GM21423 (cell line): ENCODE measurements at regions not wholly inside any gene's neighbourhood (a gene's known extent, or its start where the extent isn't known, plus 50 kb on each side); places are given as distances from the start of the nearest gene placed in this dataset.

Experiments used
- ATAC-seq: cut with Tn5 transposase; IDR thresholded peaks from one replicate; pipeline ENCODE4 v1.9.1; 2021; ENCODE audit warnings: mild to moderate bottlenecking, moderate library complexity; ENCODE audit not compliant: unreplicated experiment

DNA sequence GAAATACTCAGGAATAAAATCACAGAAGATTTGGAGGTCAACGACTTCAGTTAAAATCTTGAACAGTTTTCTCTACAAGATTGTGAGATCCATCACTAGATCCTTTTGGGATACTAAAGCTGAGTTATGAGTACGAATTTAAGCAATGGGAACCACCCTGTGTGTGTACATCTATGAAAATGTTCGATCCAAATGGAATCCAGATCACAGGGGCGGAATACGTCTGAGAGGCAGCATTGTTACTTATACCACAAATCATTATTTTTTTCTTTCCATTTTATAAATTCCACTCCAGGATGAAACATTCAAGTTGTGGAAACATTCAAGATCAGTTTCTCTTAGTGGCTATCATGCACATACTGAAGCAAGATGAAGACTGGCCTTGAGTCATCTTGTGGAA, 239.3 kb upstream of the PAPPA start:
- ATAC-seq: no peak

DNA sequence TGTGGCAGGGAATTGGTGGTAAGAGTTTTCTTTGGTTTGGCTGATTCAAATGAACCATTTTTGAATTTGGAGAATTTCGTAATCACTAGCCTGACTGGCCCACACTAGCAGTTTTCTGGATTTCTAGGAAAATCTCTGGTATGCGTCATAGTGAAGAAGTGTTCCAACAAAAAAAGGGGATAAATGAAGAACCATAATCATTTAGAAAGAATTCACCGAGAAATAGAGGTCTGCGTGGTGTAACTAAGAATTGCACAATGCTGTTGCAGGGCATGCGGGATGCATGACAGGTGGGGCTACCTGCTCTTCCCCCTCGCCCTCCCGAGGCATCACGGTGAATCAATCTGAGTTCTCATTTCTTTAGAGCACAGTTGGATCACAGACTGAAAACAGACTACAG, 232.3 kb upstream of the PAPPA start:
- ATAC-seq: no peak

DNA sequence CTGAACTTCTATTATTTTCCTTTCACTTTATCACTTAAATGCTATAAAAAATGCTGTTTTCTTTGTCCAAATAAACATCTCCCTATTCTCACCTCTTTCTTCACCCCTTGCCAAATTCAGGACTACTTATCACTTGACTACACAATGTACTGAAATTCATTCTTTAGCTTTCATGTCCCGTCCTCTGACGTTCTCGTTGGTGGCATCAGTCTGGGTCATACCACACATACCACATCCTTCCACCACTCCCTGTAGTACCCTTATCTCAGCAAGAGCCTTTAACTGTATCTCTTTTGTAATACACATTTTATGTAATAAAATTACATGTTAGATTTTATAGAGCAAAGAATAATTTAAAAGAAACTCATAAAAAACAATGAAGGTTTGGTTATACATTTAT, 231.1 kb upstream of the PAPPA start:
- ATAC-seq: no peak

DNA sequence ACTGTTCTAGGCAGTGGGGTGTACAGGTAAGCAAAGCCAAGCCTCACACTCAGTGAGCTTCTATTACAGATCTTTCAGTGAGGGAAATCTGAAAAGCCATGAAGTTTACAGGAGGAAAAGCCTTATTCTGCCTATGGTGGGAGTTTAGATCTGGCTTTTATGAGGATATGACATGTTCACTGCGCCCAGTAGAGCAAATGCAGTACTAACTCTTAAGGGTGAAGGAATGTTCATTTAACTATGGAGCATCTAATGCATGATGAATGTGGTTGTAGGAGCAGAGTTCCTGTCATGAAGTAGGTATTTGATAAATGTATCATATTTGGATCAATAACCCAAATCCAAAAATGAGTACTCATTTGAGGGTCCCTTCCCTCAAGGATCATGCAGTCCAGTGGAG, 230.2 kb upstream of the PAPPA start:
- no peak for ATAC-seq

DNA sequence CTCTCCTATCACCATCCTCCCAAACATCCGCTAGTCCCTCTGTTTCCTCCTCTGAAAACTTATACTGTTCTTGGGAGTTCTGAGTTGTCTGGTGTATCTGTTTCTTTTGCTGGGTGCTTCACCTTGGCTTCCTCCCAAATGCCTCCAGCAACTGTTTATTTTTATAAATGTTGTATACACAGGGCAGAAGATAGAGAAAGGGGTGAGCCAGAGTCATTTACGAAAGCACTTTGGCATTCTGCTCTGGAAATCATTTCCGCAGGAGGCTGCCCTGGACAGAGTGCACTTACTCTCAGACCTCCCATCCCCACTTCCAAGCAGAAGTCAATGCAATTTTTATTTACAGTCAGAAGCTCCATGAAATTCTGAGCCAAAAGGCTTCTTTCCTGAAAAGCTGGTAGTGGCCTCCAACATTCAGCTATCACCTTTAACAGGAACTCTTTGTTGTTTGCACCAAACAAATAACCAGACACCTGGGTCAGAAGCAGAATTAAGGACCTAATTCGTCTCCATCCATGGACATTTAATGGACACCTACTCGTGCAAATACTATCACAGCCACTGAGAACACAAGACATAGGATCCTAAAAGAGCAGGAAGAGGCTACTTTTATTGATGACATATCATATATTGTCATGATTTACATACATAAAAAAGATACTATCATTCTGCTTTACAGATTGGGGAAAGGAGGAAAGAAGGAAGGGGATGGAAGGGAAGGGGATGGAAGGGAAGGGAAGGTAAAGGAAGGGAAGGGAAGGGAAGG, 229.5 kb upstream of the PAPPA start:
- ATAC-seq: no peak

DNA sequence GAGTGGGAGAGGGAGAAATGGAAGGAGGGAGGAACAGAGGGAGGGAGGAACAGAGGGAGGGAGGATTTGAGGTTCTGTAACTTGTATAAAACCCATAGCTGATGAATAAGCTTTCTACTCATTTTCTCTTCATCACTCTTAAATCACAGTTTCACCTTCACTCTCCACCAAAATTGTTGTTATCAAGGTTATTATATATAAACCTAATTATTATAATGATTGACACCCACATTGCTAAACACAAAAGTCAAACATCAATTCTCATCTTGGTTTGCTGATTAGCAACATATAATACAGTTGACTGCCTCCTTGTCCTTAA, 229.0 kb upstream of the PAPPA start:
- no peak for ATAC-seq

DNA sequence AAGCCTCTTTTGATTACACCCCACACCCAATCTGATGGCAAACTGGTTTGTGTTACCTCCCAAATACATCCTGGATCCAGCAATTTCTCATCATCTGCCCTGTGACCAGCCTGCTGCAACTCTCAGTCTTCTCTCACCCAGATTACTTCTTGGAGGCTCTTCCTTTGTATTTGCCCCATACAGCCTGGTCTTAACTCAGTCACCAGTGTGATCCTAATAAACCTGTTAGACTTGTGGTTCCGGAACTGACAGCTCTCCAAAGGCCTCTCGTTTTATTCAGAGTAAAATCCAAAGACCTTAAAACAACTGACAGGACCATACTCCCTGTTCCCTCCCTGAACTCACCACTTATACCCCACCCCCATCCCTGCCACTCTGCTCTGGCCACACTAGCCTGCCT, 228.2 kb upstream of the PAPPA start:
- no peak for ATAC-seq

DNA sequence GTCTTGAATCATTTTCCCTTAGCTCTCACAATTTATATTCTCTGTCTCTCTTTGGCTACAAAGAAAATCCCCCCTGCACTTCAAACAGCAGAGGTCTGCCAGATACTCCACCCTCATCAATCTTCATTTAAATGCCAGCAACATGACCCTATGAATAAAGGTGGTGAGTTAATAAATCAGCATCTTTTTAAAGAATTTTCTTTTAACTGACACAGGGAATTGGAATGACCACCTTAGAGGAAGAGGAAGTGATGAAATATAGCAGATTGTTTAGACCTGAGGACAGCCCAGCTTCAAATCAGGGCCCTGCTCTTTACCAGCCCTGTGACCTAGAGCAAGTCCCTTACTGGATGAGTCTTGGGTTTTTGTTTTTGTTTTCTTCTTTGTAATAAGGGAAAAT, 223.1 kb upstream of the PAPPA start:
- no peak for ATAC-seq

DNA sequence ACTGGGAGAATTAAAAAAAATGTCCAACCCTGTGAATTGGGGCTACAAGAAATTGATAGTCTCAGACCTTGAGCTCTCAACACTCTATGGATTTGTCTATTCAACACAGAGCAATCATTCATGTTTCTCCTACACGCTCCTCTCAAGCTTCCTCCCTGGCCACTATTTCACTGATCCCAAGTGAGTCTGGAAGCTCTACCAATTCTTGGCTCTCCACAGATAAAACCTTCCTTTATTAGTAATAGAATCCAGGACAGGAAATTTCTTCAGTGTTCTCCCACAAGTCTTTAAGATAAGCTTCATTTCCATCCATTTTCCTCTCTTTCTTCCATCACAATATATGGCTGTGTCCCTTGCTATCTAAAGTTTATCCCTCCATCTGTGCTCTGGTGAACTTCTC, 215.1 kb upstream of the PAPPA start:
- ATAC-seq: no peak

DNA sequence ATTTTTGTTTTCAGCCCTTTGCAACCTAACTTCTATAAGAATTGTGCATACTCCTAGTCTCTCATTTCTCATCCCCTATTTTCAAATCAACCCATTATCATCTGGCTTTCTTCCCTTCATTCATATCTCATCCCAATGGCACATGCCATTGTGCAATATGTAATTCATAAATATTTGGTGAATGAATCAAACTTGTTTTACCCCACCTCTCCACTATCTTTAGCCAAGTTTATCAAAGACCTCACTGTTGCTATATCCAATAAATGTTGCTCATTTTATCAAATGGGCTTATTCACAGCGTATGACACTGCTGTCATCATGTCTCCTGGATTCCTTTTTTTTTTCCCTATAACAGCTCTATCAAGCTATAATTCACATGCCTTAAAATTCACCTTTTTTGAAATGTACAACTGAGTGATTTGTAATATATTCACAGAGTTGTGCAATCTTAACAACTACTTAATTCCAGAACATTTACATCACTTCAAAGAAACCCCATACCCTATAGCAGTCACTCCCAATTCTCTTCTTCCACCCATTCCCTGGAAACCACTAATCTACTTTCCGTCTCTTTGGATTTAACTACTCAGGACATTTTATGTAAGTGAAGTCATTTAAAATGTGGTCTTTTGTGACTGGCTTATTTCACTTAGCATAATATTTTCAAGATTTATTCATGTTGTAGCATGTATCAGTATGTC, 214.4 kb upstream of the PAPPA start:
- ATAC-seq: no peak

DNA sequence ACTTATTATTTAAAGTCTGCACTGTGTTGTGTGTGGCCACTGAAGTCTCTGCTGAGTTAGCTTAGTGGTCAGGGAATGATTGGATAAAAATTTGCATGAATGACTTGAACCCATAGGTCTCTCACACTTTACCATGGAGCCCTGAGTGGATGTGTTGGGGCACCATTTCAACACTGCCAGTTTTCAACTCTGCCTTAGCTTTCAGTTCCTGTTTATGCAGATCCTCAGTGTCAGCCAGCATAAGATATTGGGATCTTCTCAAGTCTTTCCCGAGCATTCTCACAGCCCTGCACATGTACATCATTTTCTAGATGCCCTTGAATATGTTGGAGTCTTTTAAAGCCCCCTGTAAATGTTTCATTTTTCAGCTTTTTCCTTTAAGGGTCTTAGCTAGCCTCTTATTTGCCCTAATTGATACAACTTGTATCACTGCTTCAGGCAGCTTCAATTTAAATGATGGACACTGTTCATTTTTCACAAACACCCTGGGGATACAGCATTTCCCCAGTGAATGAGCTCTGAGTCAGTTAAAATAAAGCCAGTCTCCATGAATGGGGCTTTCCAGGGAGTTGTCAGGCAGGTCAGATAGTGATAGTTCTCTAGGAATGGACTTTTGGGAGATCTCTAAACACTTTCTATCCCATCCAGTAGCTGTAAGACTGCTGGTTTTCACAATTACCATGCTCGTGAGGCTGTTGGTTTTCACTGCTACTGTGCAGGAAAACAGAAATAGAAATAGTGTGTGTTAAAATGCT, 211.9 kb upstream of the PAPPA start:
- no peak for ATAC-seq

DNA sequence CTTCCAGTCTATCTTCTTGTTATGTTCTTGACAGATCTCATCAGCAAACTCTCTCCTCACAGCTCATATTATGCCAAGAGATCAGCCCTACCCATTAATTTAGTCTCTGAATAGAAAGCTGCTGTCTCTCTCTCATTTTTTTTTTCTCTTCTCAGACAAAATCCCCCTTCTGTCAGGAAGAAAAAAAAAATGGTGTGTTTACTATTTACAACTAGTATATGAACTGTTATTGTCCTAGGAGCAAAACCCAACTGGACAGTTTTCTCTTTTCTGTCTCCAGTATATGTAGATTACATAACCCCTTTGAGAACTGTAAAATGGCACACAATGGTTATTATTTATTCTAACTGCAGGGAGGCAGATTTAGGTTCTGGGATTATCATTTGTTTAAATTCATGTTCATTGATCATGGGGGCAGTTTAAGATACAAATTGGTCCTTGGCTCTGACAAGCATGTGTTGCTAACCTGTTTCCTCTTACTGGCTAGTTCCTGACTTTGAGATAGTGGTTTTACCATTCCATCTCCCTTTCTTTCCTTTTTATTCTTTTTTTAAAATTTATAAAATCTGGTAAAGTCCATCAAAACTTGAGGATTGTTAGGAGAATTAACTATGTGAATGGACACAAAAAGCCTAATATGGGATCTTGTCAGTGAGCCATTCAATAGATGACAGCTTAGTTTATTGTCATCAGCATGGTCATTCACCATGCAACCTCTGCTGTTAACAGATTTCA, 210.0 kb upstream of the PAPPA start:
- no peak for ATAC-seq

DNA sequence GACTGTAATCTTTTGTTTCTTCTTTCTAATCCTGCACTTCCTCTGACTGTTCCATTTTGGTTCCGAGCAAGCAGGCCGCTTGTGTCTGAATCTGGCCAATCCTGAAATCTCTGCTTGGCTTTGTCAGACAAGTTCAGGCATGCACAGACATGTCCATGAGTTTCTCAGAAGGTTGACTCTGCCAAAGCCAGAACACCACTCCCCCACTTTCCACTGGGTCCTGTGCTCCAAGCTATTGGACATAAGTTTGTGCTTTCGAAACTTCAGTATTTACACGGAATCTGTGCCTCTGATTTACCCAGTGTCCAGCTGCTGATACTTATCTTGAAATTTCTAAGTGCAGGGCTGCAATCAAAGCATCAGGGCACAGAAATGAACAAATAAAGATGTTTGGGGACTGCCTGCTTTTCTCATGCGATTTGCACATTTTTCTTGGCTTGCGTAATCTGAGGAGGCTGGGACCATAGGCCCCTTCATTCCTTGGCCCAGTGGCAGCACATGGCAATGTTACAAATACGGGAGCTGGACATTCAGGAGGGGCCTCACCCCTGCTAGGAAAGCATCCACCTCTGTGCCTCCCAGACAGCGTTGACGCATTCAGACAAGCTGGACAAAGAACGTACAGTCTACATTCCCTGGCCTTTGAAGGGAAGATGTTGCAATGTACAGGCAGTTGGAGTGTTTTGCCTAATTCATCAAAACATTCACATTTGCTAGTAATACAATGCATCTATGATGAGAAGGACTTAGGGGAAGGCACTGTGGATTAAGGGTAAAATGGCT, 209.2 kb upstream of the PAPPA start:
- ATAC-seq: no peak

DNA sequence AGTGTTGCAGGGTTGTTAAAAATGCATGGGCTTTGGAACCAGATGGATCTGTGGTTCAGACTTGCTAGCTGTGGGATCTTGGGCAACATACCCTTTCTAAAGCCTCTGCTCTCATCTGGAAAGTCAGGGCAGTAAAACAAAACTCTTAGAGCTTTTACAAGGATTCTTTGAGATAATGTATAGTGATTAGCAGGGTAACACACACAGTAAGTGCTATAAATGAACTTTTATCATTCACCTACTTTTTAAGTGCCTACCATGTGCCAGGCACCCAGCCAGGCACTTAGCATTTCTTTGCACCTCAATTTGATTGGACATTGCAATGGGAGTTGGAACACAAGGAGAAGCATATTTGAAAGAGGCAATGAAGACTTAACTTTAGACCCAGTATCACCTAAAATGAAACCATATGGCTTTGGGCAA, 208.6 kb upstream of the PAPPA start:
- ATAC-seq: no peak

DNA sequence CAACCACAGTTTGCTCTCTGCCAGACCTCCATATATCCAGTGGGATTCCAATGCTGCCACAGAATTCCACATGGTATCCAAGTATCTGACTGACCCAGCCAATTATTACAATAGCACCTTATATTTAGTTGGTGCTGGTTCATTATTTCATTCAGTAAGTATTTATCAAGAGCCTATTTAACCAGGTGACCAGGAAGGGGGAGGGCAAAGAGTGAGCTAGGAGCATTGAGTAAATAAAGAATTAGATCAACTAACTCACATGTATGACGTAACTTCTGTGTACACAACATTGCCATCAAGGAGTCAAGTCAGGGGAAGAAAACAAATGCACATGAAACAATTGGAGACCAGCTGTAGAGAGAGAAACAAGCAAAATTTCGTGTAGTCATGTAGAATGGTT, 207.1 kb upstream of the PAPPA start:
- ATAC-seq: no peak

DNA sequence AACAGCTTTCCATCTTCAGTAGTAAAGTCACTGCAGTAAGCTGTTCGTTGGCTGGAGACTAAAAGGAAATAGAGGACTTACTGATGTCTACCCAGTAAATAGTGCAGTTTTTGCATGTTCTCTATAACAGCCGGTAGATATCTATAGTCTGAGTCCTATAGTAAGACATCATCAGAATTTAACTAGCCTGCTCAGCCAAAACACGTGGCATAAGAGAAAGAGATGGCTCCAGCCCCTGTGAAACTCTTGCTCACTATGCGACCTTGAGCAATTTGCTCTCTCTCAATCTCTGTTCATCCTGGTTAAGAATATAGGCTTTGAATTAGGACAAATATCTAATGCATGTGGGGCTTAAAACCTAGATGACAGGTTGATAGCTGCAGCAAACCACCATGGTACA, 201.6 kb upstream of the PAPPA start:
- no peak for ATAC-seq

DNA sequence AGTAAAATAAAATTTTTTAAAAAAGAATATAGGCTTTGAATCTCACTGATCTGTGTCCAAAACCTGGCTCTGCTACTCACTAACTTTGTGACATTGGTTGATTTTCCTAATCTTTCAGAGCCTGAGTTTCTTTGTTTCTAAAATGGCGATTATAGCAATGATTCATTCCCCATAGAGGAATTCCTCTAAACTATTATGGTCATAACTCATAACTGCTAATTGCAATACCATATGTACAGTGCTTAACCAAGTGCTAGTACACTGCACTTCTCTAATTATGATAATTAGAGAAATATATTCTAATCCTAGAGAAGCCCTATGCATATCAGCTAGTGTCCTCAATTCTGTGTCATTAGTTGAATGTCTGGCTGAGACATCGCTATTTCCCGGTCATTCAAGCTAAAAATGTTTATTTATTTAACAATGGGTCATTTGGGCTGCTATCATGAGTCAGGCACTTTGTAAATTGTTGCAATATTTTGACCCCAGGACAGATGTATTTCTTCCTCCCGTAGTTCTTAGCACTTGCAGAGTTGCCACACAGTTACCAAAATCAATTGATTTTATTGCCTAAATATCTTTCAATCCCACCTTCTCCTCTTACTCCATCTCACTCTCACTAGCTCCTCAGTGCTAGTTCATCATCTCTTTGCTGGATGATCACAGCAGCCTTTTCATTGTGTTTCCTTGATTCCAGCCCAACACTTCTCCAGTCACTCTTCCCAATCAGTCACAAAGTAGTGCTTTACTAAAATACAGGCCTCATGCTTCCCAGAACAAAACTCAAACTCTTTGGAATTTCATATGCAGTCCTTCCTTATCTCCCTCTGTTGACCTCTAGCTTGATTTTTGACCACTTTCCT, 200.9 kb upstream of the PAPPA start:
- no peak for ATAC-seq

DNA sequence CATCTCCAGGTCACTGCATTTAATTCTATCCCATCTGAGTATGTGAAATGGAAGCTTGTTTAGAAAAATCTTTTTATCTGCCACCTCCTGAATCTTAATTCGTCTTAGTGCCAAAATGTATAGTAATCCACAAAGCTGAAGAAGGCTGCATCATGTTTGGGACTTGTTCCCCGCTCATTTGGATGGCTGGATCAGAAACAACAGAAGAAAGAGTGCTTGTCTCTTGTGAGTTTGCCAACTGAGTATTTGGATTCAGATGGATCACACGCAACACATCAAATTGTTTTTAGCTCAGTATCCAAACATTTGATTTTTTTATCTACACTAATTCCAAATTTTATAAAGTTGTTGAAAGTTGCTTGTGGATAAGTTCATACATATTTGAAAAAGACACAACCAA, 197.2 kb upstream of the PAPPA start:
- ATAC-seq: no peak

DNA sequence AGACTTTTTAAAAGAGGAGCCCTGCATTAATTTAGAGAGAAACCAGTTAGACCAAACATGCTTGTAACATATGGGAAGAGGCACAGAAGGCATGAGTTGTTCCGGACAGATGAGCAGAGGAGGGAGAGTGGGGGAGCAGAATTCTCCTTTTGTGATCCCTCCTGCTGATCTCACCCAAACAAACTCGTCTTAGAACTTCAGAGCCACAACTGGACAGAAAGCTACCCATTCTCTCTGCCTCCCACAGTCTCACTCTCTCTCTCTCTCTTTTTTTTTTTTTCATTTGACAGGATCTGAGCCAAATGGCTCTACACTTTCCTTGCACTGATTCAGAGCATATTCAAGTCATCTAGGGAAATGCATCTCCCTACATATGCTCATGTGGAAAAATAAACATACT, 196.0 kb upstream of the PAPPA start:
- ATAC-seq: no peak
